ENCODE measurements at regions not wholly inside any gene's neighbourhood (a gene's known extent, or its start where the extent isn't known, plus 50 kb on each side); places are given as distances from the start of the nearest gene placed in this dataset.

DNA sequence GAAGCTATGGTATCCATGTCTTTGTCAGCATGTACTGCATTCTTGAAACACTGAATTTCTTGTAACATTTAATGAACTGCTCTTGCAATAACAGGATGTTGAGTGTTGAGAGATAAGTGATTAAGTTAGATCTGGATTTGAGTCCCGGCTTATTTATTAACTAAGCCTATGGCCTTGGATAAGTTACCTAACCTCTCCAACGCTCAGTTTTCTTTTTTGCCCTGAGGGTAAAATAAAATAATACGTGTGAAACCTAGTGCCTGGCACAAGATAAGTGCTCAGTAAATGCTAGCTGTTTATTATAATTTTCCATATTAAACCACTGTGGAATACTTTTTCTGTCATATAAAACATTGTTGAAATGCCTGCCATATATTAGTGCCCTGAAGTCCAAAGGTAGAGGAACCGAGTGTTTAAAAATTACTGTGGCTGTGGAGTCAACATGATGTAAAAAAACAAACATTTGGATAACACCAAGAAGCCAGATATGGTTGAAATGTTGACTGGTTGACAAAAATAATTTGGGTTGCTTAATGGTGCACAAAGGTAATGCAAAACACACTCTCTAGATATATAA, 58.6 kb upstream of the ALB start (continued):
- TF ChIP-seq GPN1 (CRISPR knock-in tag; IDR thresholded peaks at IDR 0.05; ENCODE audit: borderline replicate concordance) (no peak), FOXA3 (CRISPR knock-in tag; IDR thresholded peaks at IDR 0.05) (peak; percentile 83), SALL2 (CRISPR knock-in tag; IDR thresholded peaks at IDR 0.05) (no peak), SRF (IDR thresholded peaks at IDR 0.05; ENCODE audit: low read depth, low read length) (0 out of 2 replicates have a peak, but pooled peaks have one; percentile 46), ELF4 (CRISPR knock-in tag; IDR thresholded peaks at IDR 0.05; ENCODE audit: borderline replicate concordance) (no peak), ESRRA (CRISPR knock-in tag; IDR thresholded peaks at IDR 0.05; ENCODE audit: low read depth) (no peak), ZNF816 (CRISPR knock-in tag; IDR thresholded peaks at IDR 0.05; ENCODE audit: borderline replicate concordance) (0 out of 2 replicates have a peak, but pooled peaks have one; percentile 19), ZNF839 (CRISPR knock-in tag; IDR thresholded peaks at IDR 0.05; ENCODE audit: borderline replicate concordance) (no peak), ARID2 (CRISPR knock-in tag; IDR thresholded peaks at IDR 0.05; ENCODE audit: borderline replicate concordance) (peak; percentile 77; the same call in 1 of the 2 replicates), RBFOX2 (IDR thresholded peaks at IDR 0.05; ENCODE audit: low read depth, low read length) (no peak), PPARG (CRISPR knock-in tag; conservative IDR thresholded peaks at IDR 0.05) (peak; percentile 99), ZNF124 (CRISPR knock-in tag; IDR thresholded peaks at IDR 0.05) (0 out of 2 replicates have a peak, but pooled peaks have one; percentile 30), SNAPC2 (CRISPR knock-in tag; IDR thresholded peaks at IDR 0.05) (0 out of 2 replicates have a peak, but pooled peaks have one; percentile 46), SMAD3 (CRISPR knock-in tag; IDR thresholded peaks at IDR 0.05) (no peak), SALL1 (CRISPR knock-in tag; IDR thresholded peaks at IDR 0.05) (peak; percentile 25; the same call in 1 of the 2 replicates), POGZ (CRISPR knock-in tag; IDR thresholded peaks at IDR 0.05) (0 out of 2 replicates have a peak, but pooled peaks have one; percentile 27), ZSCAN25 (CRISPR knock-in tag; IDR thresholded peaks at IDR 0.05) (no peak), SIX1 (CRISPR knock-in tag; IDR thresholded peaks at IDR 0.05; ENCODE audit: borderline replicate concordance) (peak; percentile 20; the same call in 1 of the 2 replicates), NR2F2 (IDR thresholded peaks at IDR 0.05; ENCODE audit: borderline replicate concordance, low read depth) (peak; percentile 71), HNF4G (IDR thresholded peaks at IDR 0.05; ENCODE audit: borderline replicate concordance, low read depth, low read length) (peak; percentile 89), HNF4G (CRISPR knock-in tag; IDR thresholded peaks at IDR 0.05; ENCODE audit: borderline replicate concordance, low read depth) (no peak), ZNF772 (CRISPR knock-in tag; IDR thresholded peaks at IDR 0.05) (0 out of 2 replicates have a peak, but pooled peaks have one; percentile 6), ZNF660 (CRISPR knock-in tag; IDR thresholded peaks at IDR 0.05; ENCODE audit: borderline replicate concordance, low read depth) (no peak), KLF15 (CRISPR knock-in tag; IDR thresholded peaks at IDR 0.05; ENCODE audit: borderline replicate concordance) (no peak), TEAD3 (CRISPR knock-in tag; optimal IDR thresholded peaks at IDR 0.05; ENCODE audit: borderline replicate concordance) (peak; percentile 81), ZNF562 (CRISPR knock-in tag; IDR thresholded peaks at IDR 0.05; ENCODE audit: borderline replicate concordance) (no peak)
- TF ChIP-seq, protein P1, sequence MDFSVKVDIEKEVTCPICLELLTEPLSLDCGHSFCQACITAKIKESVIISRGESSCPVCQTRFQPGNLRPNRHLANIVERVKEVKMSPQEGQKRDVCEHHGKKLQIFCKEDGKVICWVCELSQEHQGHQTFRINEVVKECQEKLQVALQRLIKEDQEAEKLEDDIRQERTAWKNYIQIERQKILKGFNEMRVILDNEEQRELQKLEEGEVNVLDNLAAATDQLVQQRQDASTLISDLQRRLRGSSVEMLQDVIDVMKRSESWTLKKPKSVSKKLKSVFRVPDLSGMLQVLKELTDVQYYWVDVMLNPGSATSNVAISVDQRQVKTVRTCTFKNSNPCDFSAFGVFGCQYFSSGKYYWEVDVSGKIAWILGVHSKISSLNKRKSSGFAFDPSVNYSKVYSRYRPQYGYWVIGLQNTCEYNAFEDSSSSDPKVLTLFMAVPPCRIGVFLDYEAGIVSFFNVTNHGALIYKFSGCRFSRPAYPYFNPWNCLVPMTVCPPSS (IDR thresholded peaks at IDR 0.05), result no peak
- TF ChIP-seq, protein P2, sequence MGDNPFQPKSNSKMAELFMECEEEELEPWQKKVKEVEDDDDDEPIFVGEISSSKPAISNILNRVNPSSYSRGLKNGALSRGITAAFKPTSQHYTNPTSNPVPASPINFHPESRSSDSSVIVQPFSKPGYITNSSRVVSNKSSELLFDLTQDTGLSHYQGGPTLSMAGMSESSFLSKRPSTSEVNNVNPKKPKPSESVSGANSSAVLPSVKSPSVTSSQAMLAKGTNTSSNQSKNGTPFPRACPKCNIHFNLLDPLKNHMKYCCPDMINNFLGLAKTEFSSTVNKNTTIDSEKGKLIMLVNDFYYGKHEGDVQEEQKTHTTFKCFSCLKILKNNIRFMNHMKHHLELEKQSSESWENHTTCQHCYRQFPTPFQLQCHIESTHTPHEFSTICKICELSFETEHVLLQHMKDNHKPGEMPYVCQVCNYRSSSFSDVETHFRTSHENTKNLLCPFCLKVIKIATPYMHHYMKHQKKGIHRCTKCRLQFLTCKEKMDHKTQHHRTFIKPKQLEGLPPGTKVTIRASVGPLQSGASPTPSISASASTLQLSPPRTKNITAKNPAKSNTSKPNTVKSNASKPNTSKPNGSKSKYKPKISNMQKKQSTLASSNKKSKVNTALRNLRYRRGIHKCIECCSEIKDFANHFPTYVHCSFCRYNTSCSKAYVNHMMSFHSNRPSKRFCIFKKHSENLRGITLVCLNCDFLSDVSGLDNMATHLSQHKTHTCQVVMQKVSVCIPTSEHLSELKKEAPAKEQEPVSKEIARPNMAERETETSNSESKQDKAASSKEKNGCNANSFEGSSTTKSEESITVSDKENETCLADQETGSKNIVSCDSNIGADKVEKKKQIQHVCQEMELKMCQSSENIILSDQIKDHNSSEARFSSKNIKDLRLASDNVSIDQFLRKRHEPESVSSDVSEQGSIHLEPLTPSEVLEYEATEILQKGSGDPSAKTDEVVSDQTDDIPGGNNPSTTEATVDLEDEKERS (CRISPR knock-in tag; IDR thresholded peaks at IDR 0.05), result no peak
